Ishikawa (cell line): ENCODE measurements at regions not wholly inside any gene's neighbourhood (a gene's known extent, or its start where the extent isn't known, plus 50 kb on each side); places are given as distances from the start of the nearest gene placed in this dataset.

Experiments used
- EGR1 ChIP-seq: IDR thresholded peaks from 2 replicates; pipeline ENCODE4 v1.6.1; 2012
- FOXM1 ChIP-seq: IDR thresholded peaks from 2 replicates; pipeline ENCODE4 v1.6.1; 2012; ENCODE audit warnings: low read depth, borderline replicate concordance
- MAX ChIP-seq: IDR thresholded peaks from 2 replicates; pipeline ENCODE4 v1.6.1; 2012
- NFIC ChIP-seq: IDR thresholded peaks from 2 replicates; pipeline ENCODE4 v1.6.1; 2012
- RAD21 ChIP-seq: IDR thresholded peaks from 2 replicates; pipeline ENCODE4 v1.6.1; 2012; ENCODE audit warnings: low read depth
- TAF1 ChIP-seq: IDR thresholded peaks from 2 replicates; pipeline ENCODE4 v1.6.1; 2012; ENCODE audit warnings: low read depth, mild to moderate bottlenecking
- TEAD4 ChIP-seq: IDR thresholded peaks from 2 replicates; pipeline ENCODE4 v1.6.1; 2012

GRCh38 chr5:118522626-118523025 lies 465.7 kb downstream of the DTWD2 start:
- TF ChIP-seq RAD21 (no peak), NFIC (no peak), TAF1 (no peak), MAX (no peak), EGR1 (no peak), TEAD4 (no peak), FOXM1 (no peak)
